Parathyroid adenoma (tissue), 2 donors: ENCODE measurements at regions not wholly inside any gene's neighbourhood (a gene's known extent, or its start where the extent isn't known, plus 50 kb on each side); places are given as distances from the start of the nearest gene placed in this dataset.

Experiments used
- H2AFZ ChIP-seq: fragments of 300-600 bp; sonication (generic); one replicate; pipeline ENCODE4 v1.7.0; 2017; ENCODE audit warnings: antibody characterized with exemption, mild to moderate bottlenecking
- H3K27ac ChIP-seq: fragments of 300-600 bp; sonication (generic); one replicate; pipeline ENCODE4 v1.7.0; 2017
- H3K27me3 ChIP-seq: fragments of 300-600 bp; sonication (generic); one replicate; pipeline ENCODE4 v1.7.0; 2017; ENCODE audit warnings: low read length; ENCODE audit not compliant: control insufficient read depth, insufficient read depth
- H3K36me3 ChIP-seq: fragments of 300-600 bp; sonication (generic); one replicate; pipeline ENCODE4 v1.7.0; 2017; ENCODE audit warnings: low read length; ENCODE audit not compliant: control insufficient read depth, insufficient read depth
- H3K4me1 ChIP-seq: fragments of 300-600 bp; sonication (generic); one replicate; pipeline ENCODE4 v1.7.0; 2017; ENCODE audit warnings: control low read depth
- H3K4me2 ChIP-seq: fragments of 300-600 bp; sonication (generic); one replicate; pipeline ENCODE4 v1.7.0; 2017; ENCODE audit warnings: low read length
- H3K4me3 ChIP-seq: fragments of 300-600 bp; sonication (generic); one replicate; pipeline ENCODE4 v1.7.0; 2017; ENCODE audit warnings: low read depth, low read length
- H3K79me2 ChIP-seq: fragments of 300-600 bp; sonication (generic); one replicate; pipeline ENCODE4 v1.7.0; 2017; ENCODE audit warnings: control low read depth
- H3K9ac ChIP-seq: fragments of 300-600 bp; sonication (generic); one replicate; pipeline ENCODE4 v1.7.0; 2017; ENCODE audit warnings: mild to moderate bottlenecking
- H3K9me3 ChIP-seq: fragments of 300-600 bp; sonication (generic); one replicate; pipeline ENCODE4 v1.7.0; 2017; ENCODE audit warnings: low read length; ENCODE audit not compliant: control insufficient read depth
- CTCF ChIP-seq: fragments of 300-600 bp; sonication (generic); IDR thresholded peaks from one replicate; pipeline ENCODE4 v1.7.0; 2017; ENCODE audit warnings: antibody characterized with exemption, mild to moderate bottlenecking
- donor health status: primary hyperparathyroidism.

- H3K9ac ChIP-seq: no peak overlapping the region
- H3K27ac ChIP-seq: no peak overlapping the region
- H3K79me2 ChIP-seq: no peaks in the 10 kb centered on the region
- H3K36me3 ChIP-seq: no peaks in the 10 kb centered on the region
- no peak overlapping the region for H2AFZ ChIP-seq
- TF ChIP-seq CTCF: no peak
- no peak overlapping the region for H3K4me3 ChIP-seq
- no peak overlapping the region for H3K4me2 ChIP-seq
- H3K27me3 ChIP-seq: no peaks in the 10 kb centered on the region
- H3K9me3 ChIP-seq: no peaks in the 10 kb centered on the region
- H3K4me1 ChIP-seq: no peaks in the 10 kb centered on the region
Observed at GRCh38 chr5:58232130-58232529, 227.8 kb downstream of the PLK2 start.

- Histone ChIP-seq H3K4me1 (no peaks in the 10 kb centered on the region), H3K4me3 (no peak overlapping the region), H3K36me3 (no peaks in the 10 kb centered on the region), H3K9ac (no peak overlapping the region), H3K27me3 (no peaks in the 10 kb centered on the region), H2AFZ (no peak overlapping the region), H3K79me2 (no peaks in the 10 kb centered on the region), H3K4me2 (no peak overlapping the region), H3K9me3 (no peaks in the 10 kb centered on the region), H3K27ac (no peak overlapping the region)
- TF ChIP-seq CTCF: no peak
Observed at GRCh38 chr5:58231041-58231440, 228.8 kb downstream of the PLK2 start.

GRCh38 chr5:58228896-58229295, 231.0 kb downstream of the PLK2 start:
- Histone ChIP-seq H3K4me3 (no peak overlapping the region), H3K79me2 (no peaks in the 10 kb centered on the region), H3K36me3 (no peaks in the 10 kb centered on the region), H2AFZ (no peak overlapping the region), H3K4me1 (no peaks in the 10 kb centered on the region), H3K9me3 (no peaks in the 10 kb centered on the region), H3K27me3 (no peaks in the 10 kb centered on the region), H3K27ac (no peak overlapping the region), H3K4me2 (no peak overlapping the region), H3K9ac (no peak overlapping the region)
- TF ChIP-seq CTCF: no peak

GRCh38 chr5:58227858-58228257, 232.0 kb downstream of the PLK2 start:
- Histone ChIP-seq H2AFZ (no peak overlapping the region), H3K27me3 (no peaks in the 10 kb centered on the region), H3K27ac (no peak overlapping the region), H3K36me3 (no peaks in the 10 kb centered on the region), H3K4me2 (no peak overlapping the region), H3K4me1 (no peaks in the 10 kb centered on the region), H3K4me3 (no peak overlapping the region), H3K79me2 (no peaks in the 10 kb centered on the region), H3K9me3 (no peaks in the 10 kb centered on the region), H3K9ac (no peak overlapping the region)
- no peak for TF ChIP-seq CTCF

GRCh38 chr5:58224661-58225060, 235.2 kb downstream of the PLK2 start:
- H3K27ac ChIP-seq: no peak overlapping the region
- no peaks in the 10 kb centered on the region for H3K79me2 ChIP-seq
- H3K4me2 ChIP-seq: no peak overlapping the region
- H2AFZ ChIP-seq: no peak overlapping the region
- H3K4me3 ChIP-seq: no peak overlapping the region
- H3K9ac ChIP-seq: no peak overlapping the region
- no peaks in the 10 kb centered on the region for H3K36me3 ChIP-seq
- TF ChIP-seq CTCF: no peak
- H3K4me1 ChIP-seq: no peaks in the 10 kb centered on the region
- no peaks in the 10 kb centered on the region for H3K27me3 ChIP-seq
- no peaks in the 10 kb centered on the region for H3K9me3 ChIP-seq
